ENCODE measurements at regions not wholly inside any gene's neighbourhood (a gene's known extent, or its start where the extent isn't known, plus 50 kb on each side); places are given as distances from the start of the nearest gene placed in this dataset.

DNA sequence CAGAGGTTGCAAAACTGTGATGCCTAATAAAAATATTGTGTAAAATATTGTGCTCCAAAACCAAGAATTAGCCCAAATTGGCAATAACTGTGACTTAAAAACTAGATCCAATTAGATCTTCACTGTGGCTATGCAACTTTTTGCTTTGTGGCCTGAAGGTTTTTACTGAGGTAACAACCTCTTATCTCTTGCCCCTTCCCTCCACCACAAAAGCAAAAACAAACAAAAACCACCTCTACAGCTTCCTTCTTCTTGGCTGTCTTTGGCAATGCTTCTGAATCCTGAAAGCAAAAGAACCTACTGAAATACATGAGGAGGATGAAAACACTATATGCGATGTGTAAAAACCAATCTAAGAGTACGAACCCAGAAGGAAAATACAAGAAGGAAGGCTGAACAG is 226.7 kb upstream of the MBL2 start:
- FAIRE-seq = no peak
- Histone ChIP-seq H3K36me3 (ENCODE audit: control insufficient read depth in 2 of 2, extremely low read depth in 1 of 2, insufficient read depth in 2 of 2, low read length in 2 of 2) (no peaks in the 10 kb centered on the region), H3K4me3 (ENCODE audit: control insufficient read depth in 2 of 3, extremely low read depth in 1 of 3, insufficient read depth in 2 of 3, low read depth in 1 of 3, low read length in 3 of 3) (no peak overlapping the region), H3K27ac (ENCODE audit: control insufficient read depth, insufficient read depth, low read length) (no peak overlapping the region), H2AFZ (ENCODE audit: control insufficient read depth, low read length) (no peak overlapping the region), H3K9ac (ENCODE audit: control insufficient read depth, extremely low read depth, insufficient read depth, low read length) (no peak overlapping the region), H3K4me2 (ENCODE audit: control insufficient read depth, extremely low read depth, insufficient read depth, low read depth, low read length) (no peak overlapping the region), H4K20me1 (ENCODE audit: control insufficient read depth, extremely low read depth, insufficient read depth, low read length) (no peaks in the 10 kb centered on the region), H3K9me1 (ENCODE audit: control insufficient read depth, extremely low read depth, insufficient read depth, low read length) (no peaks in the 10 kb centered on the region), H3K4me1 (ENCODE audit: control insufficient read depth, extremely low read depth, insufficient read depth, low read length) (no peaks in the 10 kb centered on the region), H3K27me3 (ENCODE audit: control insufficient read depth, extremely low read depth, insufficient read depth, low read length) (no peaks in the 10 kb centered on the region), H3K79me2 (ENCODE audit: control insufficient read depth, insufficient read depth, low read length) (no peaks in the 10 kb centered on the region), H3K9me3 (ENCODE audit: control insufficient read depth, low read depth, low read length) (no peaks in the 10 kb centered on the region)
- dilution Hi-C loops (cut with MboI; ENCODE audit: extremely low pct_ligation_motif_present, low sequenced_read_pairs) = no loop called here
- no peak for DNase-seq (ENCODE audit: low read depth, low spot score)
- no peak for TF ChIP-seq EZH2 (IDR thresholded peaks at IDR 0.05; ENCODE audit: low read length)
- TF ChIP-seq, protein P1, sequence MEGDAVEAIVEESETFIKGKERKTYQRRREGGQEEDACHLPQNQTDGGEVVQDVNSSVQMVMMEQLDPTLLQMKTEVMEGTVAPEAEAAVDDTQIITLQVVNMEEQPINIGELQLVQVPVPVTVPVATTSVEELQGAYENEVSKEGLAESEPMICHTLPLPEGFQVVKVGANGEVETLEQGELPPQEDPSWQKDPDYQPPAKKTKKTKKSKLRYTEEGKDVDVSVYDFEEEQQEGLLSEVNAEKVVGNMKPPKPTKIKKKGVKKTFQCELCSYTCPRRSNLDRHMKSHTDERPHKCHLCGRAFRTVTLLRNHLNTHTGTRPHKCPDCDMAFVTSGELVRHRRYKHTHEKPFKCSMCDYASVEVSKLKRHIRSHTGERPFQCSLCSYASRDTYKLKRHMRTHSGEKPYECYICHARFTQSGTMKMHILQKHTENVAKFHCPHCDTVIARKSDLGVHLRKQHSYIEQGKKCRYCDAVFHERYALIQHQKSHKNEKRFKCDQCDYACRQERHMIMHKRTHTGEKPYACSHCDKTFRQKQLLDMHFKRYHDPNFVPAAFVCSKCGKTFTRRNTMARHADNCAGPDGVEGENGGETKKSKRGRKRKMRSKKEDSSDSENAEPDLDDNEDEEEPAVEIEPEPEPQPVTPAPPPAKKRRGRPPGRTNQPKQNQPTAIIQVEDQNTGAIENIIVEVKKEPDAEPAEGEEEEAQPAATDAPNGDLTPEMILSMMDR (optimal IDR thresholded peaks at IDR 0.05 in 1 of 3, IDR thresholded peaks at IDR 0.05 in 1 of 3, conservative IDR thresholded peaks at IDR 0.05 in 1 of 3; ENCODE audit: extremely low read depth in 1 of 3, insufficient read depth in 2 of 3, low read length in 3 of 3) = no peak

DNA sequence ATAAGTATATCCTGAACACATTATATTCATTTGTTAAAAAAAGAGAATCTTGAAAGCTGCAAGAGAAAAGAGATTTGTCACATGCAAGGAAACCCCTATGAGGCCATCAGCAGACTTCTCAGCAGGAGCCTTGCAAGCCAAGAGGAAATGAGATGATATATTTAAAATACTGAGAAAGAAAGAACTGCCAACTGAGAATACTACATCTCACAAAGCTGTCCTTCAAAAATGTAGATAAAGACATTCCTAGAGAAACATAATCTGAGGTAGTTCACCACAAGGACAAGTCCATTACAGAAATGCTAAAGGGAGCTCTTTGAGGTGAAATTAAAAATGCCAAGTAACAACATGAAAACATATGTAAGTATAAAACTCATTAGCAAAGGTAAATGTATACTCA is 224.4 kb upstream of the MBL2 start:
- Histone ChIP-seq H3K27me3 (ENCODE audit: control insufficient read depth, extremely low read depth, insufficient read depth, low read length) (no peaks in the 10 kb centered on the region), H4K20me1 (ENCODE audit: control insufficient read depth, extremely low read depth, insufficient read depth, low read length) (no peaks in the 10 kb centered on the region), H3K4me1 (ENCODE audit: control insufficient read depth, extremely low read depth, insufficient read depth, low read length) (no peaks in the 10 kb centered on the region), H3K4me2 (ENCODE audit: control insufficient read depth, extremely low read depth, insufficient read depth, low read depth, low read length) (no peak overlapping the region), H3K9me3 (ENCODE audit: control insufficient read depth, low read depth, low read length) (no peaks in the 10 kb centered on the region), H3K36me3 (ENCODE audit: control insufficient read depth in 2 of 2, extremely low read depth in 1 of 2, insufficient read depth in 2 of 2, low read length in 2 of 2) (no peaks in the 10 kb centered on the region), H3K9ac (ENCODE audit: control insufficient read depth, extremely low read depth, insufficient read depth, low read length) (no peak overlapping the region), H3K27ac (ENCODE audit: control insufficient read depth, insufficient read depth, low read length) (no peak overlapping the region), H3K79me2 (ENCODE audit: control insufficient read depth, insufficient read depth, low read length) (no peaks in the 10 kb centered on the region), H3K4me3 (ENCODE audit: control insufficient read depth in 2 of 3, extremely low read depth in 1 of 3, insufficient read depth in 2 of 3, low read depth in 1 of 3, low read length in 3 of 3) (no peak overlapping the region), H3K9me1 (ENCODE audit: control insufficient read depth, extremely low read depth, insufficient read depth, low read length) (no peaks in the 10 kb centered on the region), H2AFZ (ENCODE audit: control insufficient read depth, low read length) (no peak overlapping the region)
- TF ChIP-seq EZH2 (IDR thresholded peaks at IDR 0.05; ENCODE audit: low read length) = no peak
- TF ChIP-seq, protein P1 (optimal IDR thresholded peaks at IDR 0.05 in 1 of 3, IDR thresholded peaks at IDR 0.05 in 1 of 3, conservative IDR thresholded peaks at IDR 0.05 in 1 of 3; ENCODE audit: extremely low read depth in 1 of 3, insufficient read depth in 2 of 3, low read length in 3 of 3) = no peak
- FAIRE-seq = no peak
- dilution Hi-C loops (cut with MboI; ENCODE audit: extremely low pct_ligation_motif_present, low sequenced_read_pairs) = no loop called here
- no peak for DNase-seq (ENCODE audit: low read depth, low spot score)
